SK-N-SH treated with all-trans-retinoic acid at 6 μM for 48 hours (cell line): ENCODE measurements at regions not wholly inside any gene's neighbourhood (a gene's known extent, or its start where the extent isn't known, plus 50 kb on each side); places are given as distances from the start of the nearest gene placed in this dataset.

ENCODE experiments used
- ATAC-seq: fragments of 200-7000 bp; cut with Tn5 transposase; 3 replicates; pipeline ENCODE4 v1.9.1; 2020; ENCODE audit warnings: mild to moderate bottlenecking, moderate library complexity
- BACH2 ChIP-seq: fragments of 250-450 bp; sonication (Bioruptor Pico); IDR thresholded peaks from 2 replicates; pipeline ENCODE4 v1.9.0; 2021; ENCODE audit warnings: mild to moderate bottlenecking, borderline replicate concordance
- CREB5 ChIP-seq: fragments of 250-450 bp; sonication (Bioruptor Pico); IDR thresholded peaks from 2 replicates; pipeline ENCODE4 v1.5.1; 2020; ENCODE audit warnings: low read depth, mild to moderate bottlenecking, moderate library complexity
- CSDC2 ChIP-seq: fragments of 250-450 bp; sonication (Bioruptor Pico); IDR thresholded peaks from 2 replicates; pipeline ENCODE4 v1.5.0; 2020; ENCODE audit warnings: mild to moderate bottlenecking, moderate library complexity
- ESRRG ChIP-seq: fragments of 250-450 bp; sonication (Bioruptor Pico); IDR thresholded peaks from 2 replicates; pipeline ENCODE4 v1.6.1; 2021; ENCODE audit warnings: mild to moderate bottlenecking
- GLIS3 ChIP-seq: fragments of 250-450 bp; sonication (Bioruptor Pico); IDR thresholded peaks from 2 replicates; pipeline ENCODE4 v1.5.0; 2020; ENCODE audit warnings: mild to moderate bottlenecking, moderate library complexity
- ISL1 ChIP-seq: fragments of 250-450 bp; sonication (Bioruptor Pico); IDR thresholded peaks from 2 replicates; pipeline ENCODE4 v2.1.2; 2022; ENCODE audit warnings: mild to moderate bottlenecking, moderate library complexity
- OSR1 ChIP-seq: fragments of 250-450 bp; sonication (Bioruptor Pico); IDR thresholded peaks from 2 replicates; pipeline ENCODE4 v1.8.0; 2022; ENCODE audit warnings: moderate library complexity, mild to moderate bottlenecking, inconsistent platforms
- PPARA ChIP-seq: fragments of 250-450 bp; sonication (Bioruptor Pico); IDR thresholded peaks from 2 replicates; pipeline ENCODE4 v1.5.0; 2020; ENCODE audit warnings: mild to moderate bottlenecking, borderline replicate concordance
- RARB ChIP-seq: fragments of 250-450 bp; sonication (Bioruptor Pico); IDR thresholded peaks from 2 replicates; pipeline ENCODE4 v1.8.0; 2021; ENCODE audit warnings: mild to moderate bottlenecking, moderate library complexity
- SNAI2 ChIP-seq: fragments of 250-450 bp; sonication (Bioruptor Pico); IDR thresholded peaks from 2 replicates; pipeline ENCODE4 v1.5.0; 2020; ENCODE audit warnings: mild to moderate bottlenecking, moderate library complexity
- TCF4 ChIP-seq: fragments of 250-450 bp; sonication (Bioruptor Pico); IDR thresholded peaks from 2 replicates; pipeline ENCODE4 v1.8.0; 2021; ENCODE audit warnings: mild to moderate bottlenecking, moderate library complexity, borderline replicate concordance
- TOX ChIP-seq: fragments of 250-450 bp; sonication (Bioruptor Pico); IDR thresholded peaks from 2 replicates; pipeline ENCODE4 v1.8.0; 2021; ENCODE audit warnings: mild to moderate bottlenecking, moderate library complexity, borderline replicate concordance
- ZC3H10 ChIP-seq: fragments of 250-450 bp; sonication (Bioruptor Pico); IDR thresholded peaks from 2 replicates; pipeline ENCODE4 v1.5.1; 2021; ENCODE audit warnings: mild to moderate bottlenecking, moderate library complexity
- ZFP3 ChIP-seq: fragments of 250-450 bp; sonication (Bioruptor Pico); IDR thresholded peaks from 2 replicates; pipeline ENCODE4 v1.5.0; 2020; ENCODE audit warnings: mild to moderate bottlenecking, moderate library complexity
- ZFP30 ChIP-seq: fragments of 450-650 bp; formaldehyde crosslinking; IDR thresholded peaks from 2 replicates; pipeline ENCODE4 v1.5.0; 2022; ENCODE audit warnings: mild to moderate bottlenecking, moderate library complexity
- ZNF565 ChIP-seq: fragments of 450-650 bp; formaldehyde crosslinking; conservative IDR thresholded peaks from 2 replicates; pipeline ENCODE4 v1.5.0; 2020; ENCODE audit warnings: low read depth, mild to moderate bottlenecking, moderate library complexity
- ZNF70 ChIP-seq: fragments of 450-650 bp; formaldehyde crosslinking; IDR thresholded peaks from 2 replicates; pipeline ENCODE4 v1.5.0; 2020; ENCODE audit warnings: mild to moderate bottlenecking, moderate library complexity
- ZNF8 ChIP-seq: fragments of 450-650 bp; formaldehyde crosslinking; IDR thresholded peaks from 2 replicates; pipeline ENCODE4 v1.5.0; 2020; ENCODE audit warnings: mild to moderate bottlenecking, moderate library complexity
- TF ChIP-seq, protein P1 (sequence below): fragments of 250-450 bp; sonication (Bioruptor Pico); IDR thresholded peaks from 2 replicates; pipeline ENCODE4 v1.5.0; 2020; ENCODE audit warnings: mild to moderate bottlenecking, moderate library complexity
- TF ChIP-seq, protein P2 (sequence below): fragments of 250-450 bp; sonication (Bioruptor Pico); IDR thresholded peaks from 2 replicates; pipeline ENCODE4 v1.8.0; 2021; ENCODE audit warnings: low read depth, mild to moderate bottlenecking, moderate library complexity, borderline replicate concordance
- TF ChIP-seq, protein P3 (sequence below): fragments of 250-450 bp; sonication (Bioruptor Pico); IDR thresholded peaks from 2 replicates; pipeline ENCODE4 v1.8.0; 2020; ENCODE audit warnings: mild to moderate bottlenecking, moderate library complexity, borderline replicate concordance

DNA sequence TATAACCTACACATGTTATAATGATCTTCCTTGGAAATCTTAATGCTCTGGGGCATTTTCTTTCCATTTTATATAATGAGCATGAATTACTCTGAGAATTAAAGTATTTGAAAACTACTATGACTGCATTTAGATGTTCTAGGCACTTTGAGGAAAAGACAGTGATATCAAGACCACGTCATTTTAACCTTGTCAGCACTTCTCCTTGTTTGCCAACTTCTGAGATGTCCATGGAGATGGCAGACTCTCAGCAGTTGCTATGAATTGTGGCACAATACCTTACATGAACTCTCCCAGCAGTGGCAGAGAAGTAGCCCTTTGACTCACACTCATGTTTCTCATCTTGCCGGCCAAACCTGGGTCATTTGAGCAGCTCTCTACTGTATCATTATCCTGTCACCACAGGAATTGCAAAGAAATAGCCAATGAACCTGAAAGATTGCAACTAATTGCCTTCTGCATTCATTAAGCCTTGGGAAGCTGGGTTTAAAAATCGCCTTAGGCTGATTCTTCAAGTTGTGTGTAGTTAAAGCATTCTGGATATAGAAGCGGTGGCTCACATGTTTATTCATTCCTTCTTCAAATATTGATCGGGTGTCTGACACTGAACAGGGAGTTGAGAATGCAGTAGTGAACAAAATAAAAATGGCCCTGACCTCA lies 272.2 kb upstream of the CFAP20DC start:
- ATAC-seq = no peak
- TF ChIP-seq BACH2 (CRISPR knock-in tag) (no peak), TCF4 (no peak)

DNA sequence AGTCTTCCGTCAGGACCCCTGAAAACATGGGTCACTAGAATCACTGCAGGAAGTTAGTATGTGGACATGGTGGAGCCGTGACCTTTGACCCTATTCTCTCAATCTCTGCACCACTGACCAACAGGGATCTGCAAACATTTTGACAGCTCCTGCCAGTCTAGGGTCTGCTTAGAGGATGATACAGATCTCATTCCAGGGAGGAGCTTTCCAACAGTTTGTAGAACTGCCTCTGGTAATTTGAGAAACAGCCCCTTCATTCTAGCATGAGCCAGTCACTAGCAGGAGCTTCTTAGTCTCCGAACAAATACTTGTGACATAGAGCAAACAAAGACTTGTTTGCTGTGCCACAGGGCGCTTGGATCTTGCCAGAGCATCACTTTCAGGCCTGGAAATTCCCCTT lies 270.3 kb upstream of the CFAP20DC start:
- no peak for TF ChIP-seq ISL1 (CRISPR knock-in tag)
- TF ChIP-seq ZC3H10 (CRISPR knock-in tag) = no peak
- TF ChIP-seq CREB5 = no peak
- no peak for TF ChIP-seq CSDC2 (CRISPR knock-in tag)
- no peak for TF ChIP-seq ZNF565 (CRISPR knock-in tag)
- no peak for TF ChIP-seq SNAI2 (CRISPR knock-in tag)
- TF ChIP-seq GLIS3 (CRISPR knock-in tag) = no peak
- no peak for TF ChIP-seq OSR1 (CRISPR knock-in tag)
- no peak for TF ChIP-seq ZFP30
- TF ChIP-seq ZNF8 (CRISPR knock-in tag) = no peak
- TF ChIP-seq, protein P1, sequence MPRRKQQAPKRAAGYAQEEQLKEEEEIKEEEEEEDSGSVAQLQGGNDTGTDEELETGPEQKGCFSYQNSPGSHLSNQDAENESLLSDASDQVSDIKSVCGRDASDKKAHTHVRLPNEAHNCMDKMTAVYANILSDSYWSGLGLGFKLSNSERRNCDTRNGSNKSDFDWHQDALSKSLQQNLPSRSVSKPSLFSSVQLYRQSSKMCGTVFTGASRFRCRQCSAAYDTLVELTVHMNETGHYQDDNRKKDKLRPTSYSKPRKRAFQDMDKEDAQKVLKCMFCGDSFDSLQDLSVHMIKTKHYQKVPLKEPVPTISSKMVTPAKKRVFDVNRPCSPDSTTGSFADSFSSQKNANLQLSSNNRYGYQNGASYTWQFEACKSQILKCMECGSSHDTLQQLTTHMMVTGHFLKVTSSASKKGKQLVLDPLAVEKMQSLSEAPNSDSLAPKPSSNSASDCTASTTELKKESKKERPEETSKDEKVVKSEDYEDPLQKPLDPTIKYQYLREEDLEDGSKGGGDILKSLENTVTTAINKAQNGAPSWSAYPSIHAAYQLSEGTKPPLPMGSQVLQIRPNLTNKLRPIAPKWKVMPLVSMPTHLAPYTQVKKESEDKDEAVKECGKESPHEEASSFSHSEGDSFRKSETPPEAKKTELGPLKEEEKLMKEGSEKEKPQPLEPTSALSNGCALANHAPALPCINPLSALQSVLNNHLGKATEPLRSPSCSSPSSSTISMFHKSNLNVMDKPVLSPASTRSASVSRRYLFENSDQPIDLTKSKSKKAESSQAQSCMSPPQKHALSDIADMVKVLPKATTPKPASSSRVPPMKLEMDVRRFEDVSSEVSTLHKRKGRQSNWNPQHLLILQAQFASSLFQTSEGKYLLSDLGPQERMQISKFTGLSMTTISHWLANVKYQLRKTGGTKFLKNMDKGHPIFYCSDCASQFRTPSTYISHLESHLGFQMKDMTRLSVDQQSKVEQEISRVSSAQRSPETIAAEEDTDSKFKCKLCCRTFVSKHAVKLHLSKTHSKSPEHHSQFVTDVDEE (CRISPR knock-in tag) = no peak
- TF ChIP-seq PPARA (CRISPR knock-in tag) = no peak
- TF ChIP-seq ESRRG (CRISPR knock-in tag) = no peak
- no peak for TF ChIP-seq ZNF70
- TF ChIP-seq, protein P2, sequence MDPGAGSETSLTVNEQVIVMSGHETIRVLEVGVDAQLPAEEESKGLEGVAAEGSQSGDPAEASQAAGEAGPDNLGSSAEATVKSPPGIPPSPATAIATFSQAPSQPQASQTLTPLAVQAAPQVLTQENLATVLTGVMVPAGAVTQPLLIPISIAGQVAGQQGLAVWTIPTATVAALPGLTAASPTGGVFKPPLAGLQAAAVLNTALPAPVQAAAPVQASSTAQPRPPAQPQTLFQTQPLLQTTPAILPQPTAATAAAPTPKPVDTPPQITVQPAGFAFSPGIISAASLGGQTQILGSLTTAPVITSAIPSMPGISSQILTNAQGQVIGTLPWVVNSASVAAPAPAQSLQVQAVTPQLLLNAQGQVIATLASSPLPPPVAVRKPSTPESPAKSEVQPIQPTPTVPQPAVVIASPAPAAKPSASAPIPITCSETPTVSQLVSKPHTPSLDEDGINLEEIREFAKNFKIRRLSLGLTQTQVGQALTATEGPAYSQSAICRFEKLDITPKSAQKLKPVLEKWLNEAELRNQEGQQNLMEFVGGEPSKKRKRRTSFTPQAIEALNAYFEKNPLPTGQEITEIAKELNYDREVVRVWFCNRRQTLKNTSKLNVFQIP = no peak
- no peak for TF ChIP-seq ZFP3
- ATAC-seq = no peak

DNA sequence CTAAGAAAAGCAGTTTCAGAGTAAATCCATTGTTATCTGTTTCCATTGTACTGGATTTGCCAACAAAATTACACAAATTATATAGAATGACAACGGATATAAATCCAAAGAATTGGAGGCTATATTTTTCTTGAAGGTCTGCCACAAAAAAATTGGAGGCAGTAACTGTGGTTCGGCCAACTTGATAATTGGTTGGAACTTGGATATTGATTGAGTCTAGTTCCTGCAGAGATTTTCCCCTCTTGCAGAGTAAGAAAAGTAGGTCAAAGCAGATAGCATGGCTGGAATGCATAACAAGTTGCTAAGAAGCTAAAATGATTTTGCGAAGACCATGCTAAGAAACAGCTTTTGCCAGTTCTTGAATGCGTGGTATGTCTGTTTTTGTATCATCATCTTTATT lies 269.6 kb upstream of the CFAP20DC start:
- no peak for TF ChIP-seq PPARA (CRISPR knock-in tag)
- no peak for TF ChIP-seq BACH2 (CRISPR knock-in tag)
- TF ChIP-seq ESRRG (CRISPR knock-in tag) = no peak
- TF ChIP-seq CSDC2 (CRISPR knock-in tag) = no peak
- no peak for TF ChIP-seq ZNF70
- TF ChIP-seq, protein P3, sequence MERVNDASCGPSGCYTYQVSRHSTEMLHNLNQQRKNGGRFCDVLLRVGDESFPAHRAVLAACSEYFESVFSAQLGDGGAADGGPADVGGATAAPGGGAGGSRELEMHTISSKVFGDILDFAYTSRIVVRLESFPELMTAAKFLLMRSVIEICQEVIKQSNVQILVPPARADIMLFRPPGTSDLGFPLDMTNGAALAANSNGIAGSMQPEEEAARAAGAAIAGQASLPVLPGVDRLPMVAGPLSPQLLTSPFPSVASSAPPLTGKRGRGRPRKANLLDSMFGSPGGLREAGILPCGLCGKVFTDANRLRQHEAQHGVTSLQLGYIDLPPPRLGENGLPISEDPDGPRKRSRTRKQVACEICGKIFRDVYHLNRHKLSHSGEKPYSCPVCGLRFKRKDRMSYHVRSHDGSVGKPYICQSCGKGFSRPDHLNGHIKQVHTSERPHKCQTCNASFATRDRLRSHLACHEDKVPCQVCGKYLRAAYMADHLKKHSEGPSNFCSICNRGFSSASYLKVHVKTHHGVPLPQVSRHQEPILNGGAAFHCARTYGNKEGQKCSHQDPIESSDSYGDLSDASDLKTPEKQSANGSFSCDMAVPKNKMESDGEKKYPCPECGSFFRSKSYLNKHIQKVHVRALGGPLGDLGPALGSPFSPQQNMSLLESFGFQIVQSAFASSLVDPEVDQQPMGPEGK (CRISPR knock-in tag) = no peak
- no peak for TF ChIP-seq ZFP3
- TF ChIP-seq, protein P1 (CRISPR knock-in tag) = no peak
- no peak for TF ChIP-seq GLIS3 (CRISPR knock-in tag)
- TF ChIP-seq TCF4 = no peak
- TF ChIP-seq ZNF8 (CRISPR knock-in tag) = no peak
- TF ChIP-seq ZC3H10 (CRISPR knock-in tag) = no peak
- no peak for TF ChIP-seq SNAI2 (CRISPR knock-in tag)
- no peak for TF ChIP-seq CREB5
- TF ChIP-seq ISL1 (CRISPR knock-in tag) = no peak
- no peak for TF ChIP-seq ZNF565 (CRISPR knock-in tag)
- TF ChIP-seq RARB (CRISPR knock-in tag) = no peak
- no peak for TF ChIP-seq ZFP30
- TF ChIP-seq TOX = no peak
- no peak for ATAC-seq
